HG02885 (cell line): ENCODE measurements at regions not wholly inside any gene's neighbourhood (a gene's known extent, or its start where the extent isn't known, plus 50 kb on each side); places are given as distances from the start of the nearest gene placed in this dataset.
"Not testable (repeated sequence)": the region's sequence is repeated elsewhere in the genome, so short reads cannot be mapped to it uniquely, and the experiment has no call there.

Source experiments
- ATAC-seq: cut with Tn5 transposase; IDR thresholded peaks from one replicate; pipeline ENCODE4 v1.9.1; 2021; ENCODE audit warnings: mild to moderate bottlenecking; ENCODE audit not compliant: unreplicated experiment, poor library complexity

DNA sequence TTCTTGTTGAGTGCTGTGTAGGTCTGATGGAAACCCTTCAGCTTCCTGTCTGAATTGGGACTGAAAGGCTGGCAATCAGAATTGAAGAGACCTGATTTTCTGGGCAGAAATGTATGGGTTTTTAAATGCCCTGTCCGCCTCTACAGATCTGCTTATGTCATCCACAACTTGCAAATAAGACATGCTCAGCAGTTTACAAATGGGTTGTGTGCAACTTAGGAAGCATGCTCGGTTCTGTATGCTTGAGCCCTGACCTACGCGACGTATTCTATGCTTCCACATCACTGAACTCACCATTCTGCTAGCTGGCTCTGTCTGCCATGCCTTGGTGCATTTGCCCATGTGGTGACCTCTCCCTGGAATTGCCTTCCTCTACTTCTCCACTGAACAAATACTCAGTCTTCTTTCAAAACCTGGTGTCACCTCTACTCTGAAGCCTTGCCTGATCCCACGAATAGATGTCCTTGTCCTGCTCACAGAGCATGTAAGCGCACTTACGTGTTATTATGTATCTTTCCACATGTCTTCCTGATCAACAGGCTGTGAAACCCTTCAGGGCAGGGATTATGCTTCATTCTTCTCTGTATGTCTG, 194.2 kb downstream of the ERCC6L2 start:
- ATAC-seq = no peak

DNA sequence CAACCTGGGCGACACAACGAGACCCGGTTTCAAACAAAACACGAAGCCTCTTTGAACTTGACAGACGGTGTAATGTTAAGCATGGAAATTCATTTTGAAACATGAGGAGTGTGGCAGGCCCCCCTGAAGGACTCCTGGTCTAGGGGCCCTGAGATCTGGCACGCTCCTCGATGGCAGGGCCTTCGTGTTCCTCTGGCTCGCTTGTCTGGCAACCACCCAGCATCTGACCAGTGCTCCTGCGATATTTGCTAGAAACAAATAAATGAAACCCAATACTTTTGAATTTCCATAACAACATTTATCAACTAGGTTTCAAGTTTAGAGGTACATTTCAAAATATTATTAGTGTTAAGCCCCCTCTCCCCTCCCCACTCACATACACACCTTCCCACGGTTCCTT, 193.0 kb downstream of the ERCC6L2 start:
- no peak for ATAC-seq

DNA sequence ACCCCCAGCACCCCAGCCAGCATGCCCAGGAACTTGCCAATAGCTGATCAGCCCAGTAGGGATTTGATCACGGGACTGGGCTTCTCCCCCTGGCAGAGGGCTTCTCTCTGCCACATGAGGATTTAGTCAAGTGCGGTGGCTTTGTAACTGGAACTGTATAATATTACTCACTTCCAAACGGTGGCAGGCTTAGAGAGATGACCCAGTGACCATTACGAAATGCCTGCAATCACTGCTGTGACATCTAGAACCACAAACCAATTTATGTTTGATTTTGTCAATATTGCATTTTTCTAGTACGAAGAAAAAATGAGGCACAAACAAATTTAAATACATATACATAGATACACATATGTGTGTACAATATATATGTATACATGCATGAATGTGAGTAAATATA, 192.1 kb downstream of the ERCC6L2 start:
- ATAC-seq = no peak

DNA sequence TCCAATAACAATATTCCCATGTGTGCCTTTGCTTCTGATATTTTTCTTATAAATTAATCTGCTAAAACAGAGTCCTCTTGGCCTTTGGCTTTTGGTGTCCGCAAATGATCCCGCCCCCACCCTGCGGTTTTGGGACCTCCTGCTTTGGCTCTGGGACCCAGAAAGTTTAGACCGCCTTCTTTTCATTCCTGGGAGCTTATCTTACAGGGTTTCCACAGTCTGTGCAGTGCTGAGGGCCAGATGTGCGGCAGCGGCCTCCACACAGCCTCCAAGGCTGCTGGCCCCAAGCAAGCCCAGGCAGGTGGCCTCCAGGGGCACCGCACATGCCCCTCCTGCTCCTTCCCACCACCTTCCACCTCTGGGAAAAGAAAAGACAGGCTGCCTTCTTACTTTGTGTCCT, 191.5 kb downstream of the ERCC6L2 start:
- no peak for ATAC-seq

DNA sequence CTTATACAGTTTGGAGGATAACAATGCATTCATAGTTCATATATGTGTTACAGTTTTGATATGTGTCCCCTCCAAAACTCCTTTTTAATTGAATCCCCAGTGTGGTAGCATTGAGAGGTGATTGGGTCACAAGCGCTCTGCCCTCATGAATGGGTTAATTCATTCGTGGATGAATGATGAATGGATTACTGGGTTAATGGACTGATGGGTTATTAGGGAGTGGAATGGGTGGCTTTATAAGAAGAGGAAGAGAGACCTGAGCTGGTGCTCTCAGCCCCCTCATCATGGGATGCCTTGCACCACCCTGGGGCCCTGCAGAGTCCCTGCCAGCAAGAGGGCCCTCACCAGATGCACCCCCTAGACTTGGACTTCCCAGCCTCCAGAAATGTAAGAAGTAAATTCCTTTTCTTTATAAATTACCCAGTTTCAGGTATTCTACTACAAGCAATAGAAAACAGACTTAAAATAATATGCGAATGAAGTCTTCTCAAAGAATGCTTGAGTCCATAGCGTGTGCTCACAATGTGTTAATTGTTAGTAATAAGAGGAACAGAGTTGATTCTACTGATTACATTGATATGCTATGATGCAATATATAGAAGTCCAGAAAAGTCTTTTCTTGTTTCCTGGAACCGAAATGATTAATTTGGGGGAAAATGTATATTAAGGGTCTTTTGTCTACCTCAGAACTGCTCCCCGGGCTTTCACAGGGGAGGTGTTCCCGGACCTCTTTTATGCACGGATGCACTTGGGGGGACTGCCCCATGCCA, 190.2 kb downstream of the ERCC6L2 start:
- ATAC-seq = no peak

DNA sequence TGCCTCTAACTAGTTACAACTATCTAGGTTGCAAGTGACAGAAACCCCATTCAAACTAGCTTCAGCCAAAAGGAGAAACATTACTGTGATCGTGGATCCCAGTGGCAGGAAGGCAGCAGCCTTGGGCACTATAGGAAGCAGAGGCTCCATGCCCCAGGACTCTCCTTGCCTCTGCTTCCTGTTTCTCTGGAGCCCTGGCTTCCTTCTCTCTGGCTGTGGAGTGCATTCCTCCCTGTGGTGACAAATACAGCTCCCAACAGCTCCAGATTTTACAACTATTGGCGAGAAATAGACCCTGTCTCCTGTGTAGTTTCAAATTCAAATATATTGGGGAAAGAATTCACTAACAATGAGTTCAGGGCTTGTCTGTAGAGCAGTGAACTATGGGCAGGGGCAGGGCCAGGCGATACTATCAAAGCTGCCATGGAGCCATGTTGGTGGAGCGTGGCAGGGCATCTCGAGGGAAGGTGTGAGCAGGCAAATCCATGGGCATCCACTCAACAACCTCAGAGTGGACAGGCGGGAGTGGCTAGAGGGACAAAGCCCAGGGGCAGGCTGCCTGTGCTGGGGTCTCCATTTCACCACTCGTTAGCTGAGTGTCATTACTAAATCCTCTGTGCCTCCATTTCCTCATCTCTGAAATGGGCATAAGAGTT, 189.5 kb downstream of the ERCC6L2 start:
- ATAC-seq = no peak

DNA sequence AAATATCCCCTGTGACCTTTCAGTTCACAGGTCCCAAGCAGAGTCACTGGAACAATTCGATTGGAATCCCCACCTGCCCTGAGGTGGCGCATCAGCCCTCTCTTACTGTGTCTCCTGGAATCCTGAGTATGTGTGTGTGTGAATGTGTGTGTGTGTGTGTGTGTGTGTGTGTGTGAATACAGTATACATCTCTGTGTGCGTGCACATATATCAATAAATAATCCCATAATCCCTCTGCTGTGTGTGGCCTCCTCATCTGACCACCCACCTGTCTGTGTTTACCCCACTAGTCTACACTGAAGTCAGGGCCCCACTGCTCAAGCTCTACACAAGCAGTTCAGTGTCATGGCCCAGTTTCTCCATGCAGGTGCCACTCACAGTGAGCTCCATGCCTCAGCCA, 187.4 kb downstream of the ERCC6L2 start:
- no peak for ATAC-seq

DNA sequence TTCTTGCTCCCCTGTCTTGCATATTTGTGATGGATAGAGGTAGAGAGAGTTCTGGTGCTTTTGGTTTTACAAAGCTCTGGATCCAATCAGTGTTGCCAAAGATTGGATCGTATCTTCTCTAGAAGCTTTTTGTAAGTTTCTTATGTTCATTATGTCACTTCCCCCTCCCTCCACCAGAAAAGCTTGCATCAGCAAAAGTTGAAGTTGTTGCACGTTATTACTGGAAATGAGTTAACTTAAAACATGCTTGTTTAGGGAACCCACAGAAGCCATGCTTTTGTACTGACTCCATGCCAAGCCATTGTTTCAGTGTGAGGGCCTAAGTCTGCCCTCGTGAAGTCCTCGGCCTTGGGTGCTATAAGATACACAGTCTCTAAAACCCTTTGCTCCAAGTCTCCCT, 186.5 kb downstream of the ERCC6L2 start:
- ATAC-seq = no peak

DNA sequence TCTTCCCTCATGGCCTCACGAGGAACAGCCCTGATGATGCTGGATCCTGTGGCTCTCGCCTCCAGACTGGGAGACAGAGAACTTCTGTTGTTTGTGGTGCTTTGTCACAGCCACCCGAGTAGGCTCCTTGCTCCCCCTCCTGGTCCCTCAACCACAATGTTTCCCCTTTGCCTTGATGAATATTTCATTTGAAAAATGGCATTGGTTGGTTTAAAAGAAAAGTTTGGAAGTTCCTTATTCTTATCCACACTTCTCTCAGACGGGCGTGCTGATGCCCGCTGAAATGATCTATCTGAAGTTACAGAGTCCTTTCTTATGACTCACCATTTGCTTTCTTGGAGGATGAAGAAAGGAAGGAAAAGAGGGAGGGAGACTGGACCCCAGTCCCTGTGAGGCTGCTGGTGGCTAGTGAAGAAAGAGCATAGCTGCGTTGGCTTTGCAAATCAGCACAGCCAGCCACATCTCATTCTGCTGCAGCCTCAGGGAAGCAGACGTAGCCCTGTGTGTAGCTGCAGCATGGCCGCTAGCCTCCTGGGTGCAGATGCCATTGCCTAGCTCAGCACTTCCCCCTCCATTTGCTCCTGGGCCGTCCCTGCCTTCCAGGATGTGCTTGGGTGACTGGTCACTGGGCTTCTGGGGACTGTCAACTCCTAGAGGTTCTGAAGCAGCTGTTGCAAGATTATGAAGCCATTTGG, 185.9 kb downstream of the ERCC6L2 start:
- ATAC-seq = no peak

DNA sequence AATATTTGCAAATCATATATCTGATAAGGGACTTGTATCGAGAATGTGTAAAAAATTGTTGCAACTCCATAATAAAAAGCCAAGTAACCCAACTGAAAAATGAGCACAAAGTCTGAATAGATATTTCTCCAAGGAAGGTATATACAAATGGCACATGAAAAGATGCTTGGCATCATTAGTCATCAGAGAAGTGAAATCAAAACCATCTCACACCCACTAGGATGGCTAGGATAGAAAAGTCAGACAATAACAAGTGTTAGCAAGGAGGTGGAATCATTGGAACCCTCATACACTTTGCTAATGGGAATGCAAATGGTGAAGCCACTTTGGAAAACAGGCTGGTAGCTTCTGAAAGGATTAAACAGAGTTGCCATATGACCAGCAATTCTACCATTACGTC, 182.7 kb downstream of the ERCC6L2 start:
- no peak for ATAC-seq

DNA sequence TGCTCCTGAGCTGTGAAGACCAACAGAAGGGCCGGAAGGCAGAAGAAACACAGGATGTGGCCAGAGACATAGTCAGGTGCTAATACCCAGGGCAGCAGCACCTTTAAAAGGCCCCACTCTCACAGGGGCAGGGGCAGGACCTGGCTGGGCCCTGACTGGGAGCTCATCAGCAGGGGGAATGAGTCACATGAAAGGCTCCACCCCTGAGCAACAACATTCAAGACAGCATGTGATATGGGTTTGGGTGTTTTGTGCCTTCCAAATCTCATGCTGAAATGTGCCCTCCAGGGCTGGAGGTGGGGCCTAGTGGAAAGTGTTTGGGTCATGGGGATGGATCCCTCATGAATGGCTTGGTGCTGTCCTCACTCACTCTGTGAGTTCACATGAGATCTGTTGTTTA, 181.7 kb downstream of the ERCC6L2 start:
- no peak for ATAC-seq

DNA sequence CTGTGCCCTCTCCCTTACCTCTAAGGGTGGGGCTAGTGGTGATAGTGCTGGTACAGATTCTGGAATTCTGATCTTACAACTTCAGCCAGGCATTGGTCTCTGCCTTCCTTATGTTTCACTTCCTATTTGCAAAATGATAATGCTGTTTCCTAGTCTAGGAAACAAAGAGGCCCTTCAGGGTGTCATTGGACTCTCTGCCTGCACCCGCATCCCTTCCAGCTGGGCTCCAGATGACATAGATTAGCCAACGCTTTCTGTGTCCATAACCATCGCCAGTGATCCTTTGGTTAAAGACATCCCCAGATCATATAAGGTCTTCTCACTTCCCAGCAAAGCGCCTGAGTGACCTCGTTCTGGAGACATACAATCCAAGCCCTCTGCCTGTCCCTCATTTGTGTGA, 180.7 kb downstream of the ERCC6L2 start:
- no peak for ATAC-seq

DNA sequence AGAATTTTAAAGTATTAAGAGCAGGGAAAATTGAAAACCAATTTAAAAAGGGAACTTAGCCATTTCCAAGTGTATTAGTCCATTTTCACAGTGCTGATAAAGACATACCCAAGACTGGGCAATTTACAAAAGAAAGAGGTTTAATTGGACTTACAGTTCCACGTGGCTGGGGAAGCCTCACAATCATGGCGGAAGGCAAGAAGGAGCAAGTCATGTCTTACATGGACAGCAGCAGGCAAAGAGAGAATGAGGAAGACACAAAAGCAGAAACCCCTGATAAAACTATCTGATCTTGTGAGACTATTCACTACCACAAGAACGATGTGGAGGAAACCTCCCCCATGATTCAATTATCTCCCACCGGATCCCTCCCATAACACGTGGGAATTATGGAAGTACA, 178.8 kb downstream of the ERCC6L2 start:
- ATAC-seq = not testable (repeated sequence)

DNA sequence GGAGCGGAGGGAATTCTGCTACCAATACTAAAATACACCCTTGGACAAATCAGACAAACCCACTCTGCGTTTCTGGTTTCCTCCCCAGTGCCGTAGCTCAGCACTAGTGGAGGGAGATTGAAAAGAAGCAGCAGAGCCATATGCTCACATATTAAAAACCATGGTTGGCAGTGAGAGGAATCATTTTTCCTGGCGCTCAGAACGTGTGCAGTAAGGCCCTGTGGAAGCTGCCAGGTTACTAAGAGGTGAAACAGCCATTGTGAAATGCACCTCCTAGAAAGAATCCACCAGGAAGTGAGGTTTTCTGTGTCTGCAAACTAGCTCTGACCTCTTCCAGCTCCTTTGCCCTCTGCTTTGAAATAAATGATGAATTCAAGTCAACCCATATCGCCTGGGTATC, 177.2 kb downstream of the ERCC6L2 start:
- ATAC-seq = no peak

DNA sequence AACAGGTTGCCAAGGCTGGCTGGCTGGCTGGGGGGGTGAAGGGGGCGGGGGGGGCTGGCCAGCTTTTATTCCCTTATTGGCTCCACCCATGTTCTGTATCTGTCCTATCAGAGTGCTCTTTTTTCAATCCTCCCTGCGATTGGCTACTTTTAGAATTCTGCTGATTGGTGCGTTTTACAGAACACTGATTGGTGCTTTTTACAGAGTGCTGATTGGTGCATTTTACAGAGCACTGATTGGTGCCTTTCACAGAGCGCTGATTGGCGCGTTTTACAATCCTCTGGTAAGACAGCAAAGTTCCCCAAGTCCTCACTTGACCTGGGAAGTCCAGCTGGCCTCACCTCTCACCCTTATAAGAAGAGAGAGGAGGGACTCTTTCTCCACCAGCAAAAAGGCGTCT, 175.9 kb downstream of the ERCC6L2 start:
- ATAC-seq = no peak

DNA sequence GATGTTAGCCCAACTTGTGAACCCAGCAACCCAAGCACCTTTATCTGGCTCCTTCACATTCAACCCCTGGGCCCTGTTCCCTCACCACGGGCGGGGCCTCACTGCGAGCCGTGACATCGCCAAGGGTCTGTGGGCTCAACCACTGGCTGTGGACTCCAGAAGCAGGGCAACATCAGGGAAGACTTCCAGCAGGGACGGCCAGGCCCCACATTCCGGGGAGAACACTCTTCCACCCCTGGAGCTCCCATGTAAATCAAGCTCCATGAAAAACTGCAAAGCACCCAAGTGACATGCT, 175.3 kb downstream of the ERCC6L2 start:
- no peak for ATAC-seq

DNA sequence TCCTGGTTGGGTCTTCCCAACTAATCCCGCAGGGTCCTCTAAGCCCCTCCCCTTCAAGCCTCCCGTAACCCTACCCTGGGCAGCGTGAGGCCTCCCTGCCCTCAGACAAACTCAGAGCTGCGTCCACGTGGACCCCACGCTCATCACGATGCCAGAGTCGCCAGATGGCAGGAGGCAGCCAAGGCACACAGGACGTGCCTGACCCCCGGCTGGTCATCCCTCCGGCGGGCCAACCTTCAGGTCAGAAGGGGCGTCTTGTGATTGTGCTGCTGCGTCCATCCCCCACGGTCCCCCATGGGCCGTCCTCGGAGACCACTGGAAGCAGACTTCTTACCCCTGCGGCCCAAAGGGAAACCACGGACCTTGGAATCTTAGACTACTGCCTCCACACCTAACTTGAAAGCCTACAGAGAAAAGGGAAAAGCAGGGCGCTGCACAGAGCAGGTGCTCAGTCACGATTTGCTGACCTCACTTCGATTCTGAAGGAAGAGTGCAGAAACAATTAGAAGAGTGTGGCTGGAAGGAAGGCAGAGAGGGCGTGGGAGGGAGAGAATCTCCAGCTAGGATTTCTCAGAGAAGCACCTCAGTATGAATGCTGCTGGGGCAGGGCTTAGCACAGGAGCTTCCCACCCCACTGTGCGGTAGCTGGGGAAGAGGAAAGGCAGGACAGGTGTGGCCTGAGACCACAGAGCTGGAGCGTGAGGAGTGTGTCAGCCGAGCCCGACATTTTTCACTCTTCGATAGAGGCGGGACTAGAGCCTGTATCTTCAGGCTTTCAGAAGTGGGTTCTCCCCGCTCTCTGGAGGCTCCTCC, 174.8 kb downstream of the ERCC6L2 start:
- no peak for ATAC-seq

DNA sequence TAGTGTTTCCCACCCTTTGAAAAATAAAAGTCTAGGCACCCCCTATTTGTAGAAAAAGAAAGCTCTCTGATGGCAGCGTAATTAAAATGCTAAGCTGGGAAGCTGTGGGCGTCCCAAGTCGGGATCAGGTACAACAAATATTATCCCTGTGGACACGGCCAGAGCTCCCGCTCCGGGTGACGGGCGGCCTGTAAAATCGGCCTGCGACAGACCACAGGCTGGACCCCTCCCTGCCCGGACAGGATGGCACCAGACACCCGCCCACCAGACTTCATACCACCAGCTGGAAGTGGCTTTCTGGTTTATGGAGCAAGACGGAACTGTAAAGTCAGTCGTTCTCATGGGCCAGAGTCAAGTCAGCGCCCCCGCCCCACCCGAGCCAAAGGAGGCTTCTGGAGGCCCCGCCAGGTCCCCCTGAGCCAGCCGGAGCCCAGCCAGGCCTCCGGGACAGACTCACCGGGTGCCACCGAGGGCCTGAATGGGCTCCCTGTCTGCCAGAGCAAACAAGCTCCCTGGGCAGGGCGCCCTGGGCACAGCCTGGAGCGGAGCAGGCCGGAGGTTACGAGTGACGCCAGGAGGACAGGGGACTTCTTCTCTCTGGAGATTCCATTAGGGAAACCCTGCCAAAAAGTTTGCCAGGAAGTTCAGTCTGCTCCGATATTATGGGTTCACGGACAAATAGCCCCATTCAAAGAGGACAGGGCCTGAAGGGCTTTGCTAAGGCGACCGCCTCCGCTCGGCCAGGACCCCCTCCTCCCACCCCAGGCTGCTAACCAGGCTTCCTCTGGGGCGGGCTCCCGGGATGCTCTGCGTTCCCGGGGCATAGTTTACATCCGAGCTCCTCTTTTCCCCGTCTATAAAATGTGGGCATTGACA, 173.7 kb downstream of the ERCC6L2 start:
- no peak for ATAC-seq

DNA sequence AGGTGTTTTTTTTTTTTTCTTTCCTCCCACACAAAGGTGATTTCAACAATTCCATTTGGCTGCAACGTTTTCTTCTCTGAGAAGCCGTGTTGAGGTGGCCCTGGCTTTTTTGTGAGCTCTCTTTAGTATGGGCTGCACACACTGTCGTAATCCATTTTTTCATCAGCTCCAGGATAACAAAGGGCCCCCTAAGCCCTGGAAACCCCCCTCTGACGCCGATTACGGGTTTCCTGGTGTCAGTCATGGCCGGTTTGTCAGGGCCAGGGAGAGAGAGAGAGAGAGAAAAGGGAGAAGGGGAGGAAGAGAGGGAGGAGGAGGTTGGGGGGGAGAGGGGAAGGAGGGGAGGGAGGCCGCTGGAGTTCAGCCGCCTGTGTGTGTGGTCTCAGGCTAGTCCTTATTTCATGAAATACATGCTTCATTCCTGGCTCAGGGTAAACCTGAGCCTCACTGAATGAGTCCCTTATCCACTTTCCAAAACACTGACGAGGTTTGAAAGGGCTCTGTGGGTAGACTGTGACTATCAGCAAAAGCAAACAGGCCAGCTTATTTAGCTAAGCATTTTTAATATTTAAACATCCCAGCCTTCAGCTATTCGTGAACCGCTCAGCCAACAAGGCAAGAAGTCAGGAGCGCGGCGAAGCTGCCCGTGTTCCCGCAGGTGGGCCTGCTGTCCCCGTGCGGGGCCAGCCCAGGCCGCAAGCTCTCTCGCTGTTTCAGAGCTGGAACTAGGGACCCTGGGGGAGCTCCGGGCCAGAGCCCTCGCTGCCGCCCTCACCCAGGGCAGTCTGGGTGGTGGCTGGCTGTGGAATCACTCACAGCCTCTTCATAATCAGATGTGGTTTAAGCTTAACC, 172.8 kb downstream of the ERCC6L2 start:
- ATAC-seq = no peak
